Esophagus muscularis mucosa (tissue), 4 donors: ENCODE measurements at regions not wholly inside any gene's neighbourhood (a gene's known extent, or its start where the extent isn't known, plus 50 kb on each side); places are given as distances from the start of the nearest gene placed in this dataset.

Experiments
- DNase-seq: peaks from one replicate; pipeline ENCODE4 v3.0.0-alpha.2; 2017; ENCODE audit errors: extremely low spot score
- H3K27ac ChIP-seq, 4 donors: fragments of 200-600 bp; sonication (generic); replicated peaks in 1 of 4; 1 replicate in 3 of 4; 2 replicates in 1 of 4; pipeline ENCODE4 v1.5.1; 2016 to 2019; ENCODE audit warnings: mild to moderate bottlenecking in 1 of 4
- H3K27me3 ChIP-seq, 4 donors: fragments of 200-600 bp; sonication (generic); one replicate each; pipeline versions ENCODE4 v1.5.1 to v1.6.0; 2016 to 2019
- H3K36me3 ChIP-seq, 4 donors: fragments of 200-600 bp; sonication (generic); one replicate each; pipeline ENCODE4 v1.5.1; 2016 to 2019
- H3K4me1 ChIP-seq, 4 donors: fragments of 200-600 bp; sonication (generic); one replicate each; pipeline ENCODE4 v1.5.1; 2016 to 2019
- H3K4me3 ChIP-seq, 4 donors: fragments of 200-600 bp; sonication (generic); 1 replicate in 2 of 4; 2 replicates in 2 of 4; pipeline ENCODE4 v1.5.1; 2016 to 2019; ENCODE audit warnings: mild to moderate bottlenecking in 4 of 4, moderate library complexity in 1 of 4
- H3K9me3 ChIP-seq, 4 donors: fragments of 200-600 bp; sonication (generic); 1 replicate in 3 of 4; 2 replicates in 1 of 4; pipeline ENCODE4 v1.5.1; 2016 to 2019
- EP300 ChIP-seq: sonication (generic); formaldehyde crosslinking; IDR thresholded peaks from one replicate; pipeline ENCODE4 v1.6.1; 2017; ENCODE audit warnings: antibody characterized with exemption
- POLR2A ChIP-seq: fragments of 450-650 bp; IDR thresholded peaks from one replicate; pipeline ENCODE4 v1.6.1; 2017; ENCODE audit warnings: antibody characterized with exemption, moderate library complexity, mild to moderate bottlenecking, low read depth
- POLR2AphosphoS5 ChIP-seq, 2 donors: sonication (generic); formaldehyde crosslinking; IDR thresholded peaks; one replicate each; pipeline ENCODE4 v1.6.1; 2017; ENCODE audit warnings: antibody characterized with exemption in 2 of 2
- whole genome bisulfite sequencing: methylation state at CpG from one replicate; pipeline ENCODE4 v1.1.5; 2018; 5-methylcytosine and 5-hydroxymethylcytosine counted together
- intact Hi-C: fragments of 100-400 bp; cut with DNase I; formaldehyde crosslinking; loops from one replicate; pipeline ENCODE4 v1.15.1; 2023
- TF ChIP-seq, protein P1 (sequence below), 3 experiments: fragments of 200-600 bp in 2 of 3; fragments of 450-650 bp in 1 of 3; sonication (generic) in 2 of 3; IDR thresholded peaks; one replicate each; pipeline ENCODE4 v1.5.1; 2017 to 2019; ENCODE audit warnings: antibody characterized with exemption in 3 of 3, mild to moderate bottlenecking in 2 of 3, moderate library complexity in 1 of 3

DNA sequence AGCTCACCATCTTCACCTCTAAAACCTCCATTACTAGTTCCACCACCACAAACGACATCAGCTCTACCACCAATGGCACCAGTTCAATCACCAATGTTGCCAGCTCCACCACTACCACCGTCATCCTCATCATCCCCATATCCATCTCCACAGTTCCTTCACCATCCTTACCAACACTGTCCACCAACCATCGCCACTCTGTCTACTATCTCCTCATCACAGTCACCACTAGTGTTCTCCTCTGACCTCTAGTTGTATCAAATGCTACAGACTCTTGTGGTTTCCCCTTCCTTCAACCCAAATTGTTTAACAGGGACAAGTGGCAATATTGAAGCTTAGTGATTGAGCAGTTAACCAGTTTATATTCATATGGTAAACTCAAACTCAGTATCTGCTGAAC lies 182.6 kb downstream of the CAAP1 start:
- no peak for TF ChIP-seq EP300
- TF ChIP-seq, protein P1, sequence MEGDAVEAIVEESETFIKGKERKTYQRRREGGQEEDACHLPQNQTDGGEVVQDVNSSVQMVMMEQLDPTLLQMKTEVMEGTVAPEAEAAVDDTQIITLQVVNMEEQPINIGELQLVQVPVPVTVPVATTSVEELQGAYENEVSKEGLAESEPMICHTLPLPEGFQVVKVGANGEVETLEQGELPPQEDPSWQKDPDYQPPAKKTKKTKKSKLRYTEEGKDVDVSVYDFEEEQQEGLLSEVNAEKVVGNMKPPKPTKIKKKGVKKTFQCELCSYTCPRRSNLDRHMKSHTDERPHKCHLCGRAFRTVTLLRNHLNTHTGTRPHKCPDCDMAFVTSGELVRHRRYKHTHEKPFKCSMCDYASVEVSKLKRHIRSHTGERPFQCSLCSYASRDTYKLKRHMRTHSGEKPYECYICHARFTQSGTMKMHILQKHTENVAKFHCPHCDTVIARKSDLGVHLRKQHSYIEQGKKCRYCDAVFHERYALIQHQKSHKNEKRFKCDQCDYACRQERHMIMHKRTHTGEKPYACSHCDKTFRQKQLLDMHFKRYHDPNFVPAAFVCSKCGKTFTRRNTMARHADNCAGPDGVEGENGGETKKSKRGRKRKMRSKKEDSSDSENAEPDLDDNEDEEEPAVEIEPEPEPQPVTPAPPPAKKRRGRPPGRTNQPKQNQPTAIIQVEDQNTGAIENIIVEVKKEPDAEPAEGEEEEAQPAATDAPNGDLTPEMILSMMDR (IDR thresholded peaks at IDR 0.05) = no peak
- TF ChIP-seq POLR2AphosphoS5 (IDR thresholded peaks at IDR 0.05) = no peak
- no peak for TF ChIP-seq POLR2A
- no peaks in the 10 kb centered on the region for H3K4me1 ChIP-seq
- H3K9me3 ChIP-seq = no peaks in the 10 kb centered on the region
- H3K27me3 ChIP-seq = no peaks in the 10 kb centered on the region
- H3K4me3 ChIP-seq = no peak overlapping the region
- no peak for DNase-seq
- intact Hi-C loops = no loop called here
- no peak overlapping the region for H3K27ac ChIP-seq
- H3K36me3 ChIP-seq = no peaks in the 10 kb centered on the region
- WGBS = 88% methylated on average over 3 of the region's 3 CpGs

DNA sequence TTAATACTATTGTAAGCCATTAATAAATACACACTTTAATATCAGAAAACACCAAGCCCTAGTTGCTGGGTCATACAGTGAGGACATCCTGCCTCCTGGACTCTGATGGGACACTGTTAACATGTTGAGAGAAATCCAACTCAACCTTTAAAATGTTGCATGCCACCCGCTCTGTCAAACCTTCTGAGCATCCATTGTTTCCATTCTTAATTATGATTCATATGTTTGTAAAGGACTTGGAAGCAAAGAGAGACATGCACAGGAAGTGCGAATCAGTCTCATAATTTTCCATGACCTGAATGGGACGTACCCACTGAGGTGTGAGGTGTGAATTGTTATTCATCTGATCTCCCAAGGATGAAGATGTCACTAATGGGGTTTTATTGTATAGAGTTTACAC lies 186.4 kb downstream of the CAAP1 start:
- no peaks in the 10 kb centered on the region for H3K36me3 ChIP-seq
- no peak overlapping the region for H3K4me3 ChIP-seq
- no peaks in the 10 kb centered on the region for H3K27me3 ChIP-seq
- H3K4me1 ChIP-seq = peaks cover 0 to 6% (median 0%) of the 10 kb centered on the region in 4 donors
- 78% methylated on average over 3 of the region's 3 CpGs for WGBS
- no peak for DNase-seq
- intact Hi-C loops = no loop called here
- no peak for TF ChIP-seq POLR2A
- TF ChIP-seq POLR2AphosphoS5 (IDR thresholded peaks at IDR 0.05) = no peak
- no peak for TF ChIP-seq EP300
- TF ChIP-seq, protein P1 (IDR thresholded peaks at IDR 0.05) = no peak
- no peaks in the 10 kb centered on the region for H3K9me3 ChIP-seq
- H3K27ac ChIP-seq = no peak overlapping the region

DNA sequence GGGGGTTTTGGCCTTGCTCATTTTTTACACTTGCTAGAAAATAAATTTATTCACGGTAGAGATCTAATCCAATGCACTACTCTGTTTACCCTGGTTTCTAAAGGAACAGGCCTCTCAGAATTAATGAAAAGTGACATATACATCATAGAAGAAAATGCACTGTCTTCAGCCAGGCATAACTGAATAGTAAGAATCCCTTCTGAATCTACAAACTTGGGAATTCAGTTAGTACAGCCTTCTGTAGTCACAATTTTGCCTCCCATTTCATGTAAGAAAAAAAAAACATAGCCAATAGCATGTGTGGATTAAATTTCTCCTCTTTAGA lies 197.3 kb downstream of the CAAP1 start:
- Histone ChIP-seq H3K27ac (no peak overlapping the region), H3K9me3 (peaks cover 0 to 14% (median 3%) of the 10 kb centered on the region in 4 donors), H3K4me3 (no peak overlapping the region), H3K36me3 (no peaks in the 10 kb centered on the region), H3K4me1 (no peaks in the 10 kb centered on the region), H3K27me3 (no peaks in the 10 kb centered on the region)
- no peak for DNase-seq
- intact Hi-C loops = no loop called here
- TF ChIP-seq POLR2AphosphoS5 (IDR thresholded peaks at IDR 0.05) (no peak), POLR2A (no peak), EP300 (no peak)
- TF ChIP-seq, protein P1 (IDR thresholded peaks at IDR 0.05) = no peak
- 65% methylated on average over 1 of the region's 1 CpG for WGBS

DNA sequence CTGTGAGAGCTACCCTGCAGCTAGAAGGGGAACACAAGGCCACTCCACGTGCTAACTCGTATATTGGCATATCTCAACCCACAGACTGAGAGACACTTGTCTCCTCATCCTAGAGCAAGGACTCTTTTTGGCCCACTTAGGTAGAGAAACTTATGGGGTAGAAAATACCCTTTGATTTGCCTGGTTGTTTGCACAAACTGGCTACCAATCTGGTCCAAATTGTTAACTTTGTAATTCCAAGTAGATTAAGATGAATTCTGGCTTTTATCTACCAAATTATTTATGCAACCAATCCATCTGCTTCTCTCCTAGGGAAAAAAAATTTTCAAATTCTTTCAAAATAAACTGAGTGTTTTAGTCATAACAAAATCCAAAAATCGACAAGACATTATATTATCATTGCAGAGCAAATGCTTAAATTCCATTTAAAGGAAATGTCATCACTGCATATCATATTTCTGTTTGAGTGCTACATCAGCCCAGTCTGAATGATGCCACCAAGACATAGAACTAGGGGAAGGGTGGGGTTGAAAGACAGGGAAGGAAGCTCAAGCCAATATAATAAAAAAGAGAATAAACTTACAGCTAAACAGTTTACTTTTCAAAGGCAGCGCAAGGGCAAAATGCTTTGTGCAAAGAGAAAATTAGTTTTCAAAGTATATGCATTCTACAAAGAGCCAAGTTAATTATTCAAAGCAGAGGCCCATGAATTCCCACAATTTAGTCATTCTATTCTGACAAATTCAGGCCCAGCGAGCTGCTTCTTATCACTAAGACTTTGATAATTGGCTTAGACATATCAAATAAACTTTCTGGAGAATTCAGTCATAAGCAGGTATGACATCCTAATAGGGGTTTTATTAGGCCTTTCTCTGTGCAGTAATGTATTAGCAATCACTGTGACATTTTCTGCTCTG lies 198.0 kb downstream of the CAAP1 start:
- DNase-seq = no peak
- WGBS = 76% methylated on average over 5 of the region's 5 CpGs
- Histone ChIP-seq H3K9me3 (peaks cover 0 to 11% (median 3%) of the 10 kb centered on the region in 4 donors), H3K36me3 (no peaks in the 10 kb centered on the region), H3K27ac (no peak overlapping the region), H3K4me3 (no peak overlapping the region), H3K27me3 (no peaks in the 10 kb centered on the region), H3K4me1 (no peaks in the 10 kb centered on the region)
- intact Hi-C loops = no loop called here
- TF ChIP-seq EP300 = no peak
- TF ChIP-seq, protein P1 (IDR thresholded peaks at IDR 0.05) = no peak
- no peak for TF ChIP-seq POLR2AphosphoS5 (IDR thresholded peaks at IDR 0.05)
- no peak for TF ChIP-seq POLR2A
